HEK293 (cell line): ENCODE measurements at regions not wholly inside any gene's neighbourhood (a gene's known extent, or its start where the extent isn't known, plus 50 kb on each side); places are given as distances from the start of the nearest gene placed in this dataset.

ENCODE experiments used
- CTCF ChIA-PET: fragments of 350-600 bp; formaldehyde crosslinking; extraction: SDS; loops from one replicate; lab custom pipeline; 2021; ENCODE audit warnings: antibody characterized with exemption; lab: Yijun Ruan, JAX
- POLR2A ChIA-PET: fragments of 300-600 bp; formaldehyde crosslinking; extraction: SDS; loops from one replicate; lab custom pipeline; 2020; ENCODE audit warnings: antibody characterized with exemption, inconsistent platforms; lab: Yijun Ruan, JAX
- H3K27ac ChIP-seq: fragments of 200-500 bp; sonication (Bioruptor generic); 2 replicates; pipeline ENCODE4 v1.5.1; 2014; ENCODE audit warnings: low read depth, low read length, control low read depth, inconsistent platforms; ENCODE audit errors: extremely low read depth
- H3K36me3 ChIP-seq, 2 experiments: fragments of 200-500 bp in 1 of 2; sonication (Bioruptor generic) in 1 of 2; 1 replicate in 1 of 2; 2 replicates in 1 of 2; pipeline ENCODE4 v1.5.1; 2014 to 2017; ENCODE audit warnings: inconsistent platforms in 2 of 2, low read length in 2 of 2; ENCODE audit not compliant: control insufficient read depth in 2 of 2, insufficient read depth in 1 of 2
- H3K4me1 ChIP-seq: fragments of 200-500 bp; sonication (Bioruptor generic); 2 replicates; pipeline ENCODE4 v1.5.1; 2014; ENCODE audit warnings: mild to moderate bottlenecking, low read length, inconsistent platforms; ENCODE audit not compliant: control insufficient read depth, insufficient read depth
- H3K4me3 ChIP-seq: 2 replicates; pipeline ENCODE4 v1.5.1; 2011; ENCODE audit warnings: low read depth, mild to moderate bottlenecking, control low read depth, low read length, moderate library complexity
- H3K9me3 ChIP-seq: fragments of 200-500 bp; sonication (Bioruptor generic); 2 replicates; pipeline ENCODE4 v1.5.1; 2014; ENCODE audit warnings: low read depth, low read length, inconsistent platforms; ENCODE audit not compliant: control insufficient read depth, insufficient read depth
- OVOL3 ChIP-seq: fragments of 450-650 bp; formaldehyde crosslinking; IDR thresholded peaks from 2 replicates; pipeline ENCODE4 v1.5.1; 2016; ENCODE audit warnings: missing biosample characterization, missing genetic modification characterization
- TCF7L2 ChIP-seq: IDR thresholded peaks from 2 replicates; pipeline ENCODE4 v1.6.1; 2011; ENCODE audit warnings: low read depth, mild to moderate bottlenecking, inconsistent platforms, low read length, moderate library complexity, borderline replicate concordance
- ZBTB17 ChIP-seq: fragments of 450-650 bp; formaldehyde crosslinking; IDR thresholded peaks from 2 replicates; pipeline ENCODE4 v1.5.1; 2016; ENCODE audit warnings: missing biosample characterization, missing genetic modification characterization
- ZBTB7A ChIP-seq: fragments of 450-650 bp; formaldehyde crosslinking; IDR thresholded peaks from 2 replicates; pipeline ENCODE4 v1.5.1; 2016; ENCODE audit warnings: low read depth, missing biosample characterization, missing genetic modification characterization
- ZEB2 ChIP-seq: fragments of 450-650 bp; formaldehyde crosslinking; IDR thresholded peaks from 2 replicates; pipeline ENCODE4 v1.5.1; 2016; ENCODE audit warnings: missing biosample characterization, missing genetic modification characterization
- ZFP3 ChIP-seq: fragments of 450-650 bp; formaldehyde crosslinking; IDR thresholded peaks from 2 replicates; pipeline ENCODE4 v1.5.1; 2016; ENCODE audit warnings: low read depth, missing biosample characterization, missing genetic modification characterization
- ZIC2 ChIP-seq: fragments of 450-650 bp; formaldehyde crosslinking; IDR thresholded peaks from 2 replicates; pipeline ENCODE4 v1.5.1; 2016; ENCODE audit warnings: missing biosample characterization, missing genetic modification characterization
- ZNF132 ChIP-seq: fragments of 450-650 bp; formaldehyde crosslinking; IDR thresholded peaks from 2 replicates; pipeline ENCODE4 v1.5.1; 2017; ENCODE audit warnings: missing biosample characterization, missing genetic modification characterization, borderline replicate concordance
- ZNF404 ChIP-seq: fragments of 450-650 bp; formaldehyde crosslinking; IDR thresholded peaks from 2 replicates; pipeline ENCODE4 v1.5.1; 2017; ENCODE audit warnings: missing biosample characterization, missing genetic modification characterization
- ZNF501 ChIP-seq: fragments of 450-650 bp; formaldehyde crosslinking; IDR thresholded peaks from 2 replicates; pipeline ENCODE4 v1.5.1; 2016; ENCODE audit warnings: missing biosample characterization, missing genetic modification characterization
- ZNF621 ChIP-seq: fragments of 450-650 bp; formaldehyde crosslinking; IDR thresholded peaks from 2 replicates; pipeline ENCODE4 v1.5.1; 2017; ENCODE audit warnings: missing biosample characterization, missing genetic modification characterization
- ZNF677 ChIP-seq: fragments of 450-650 bp; IDR thresholded peaks from 2 replicates; pipeline ENCODE4 v1.5.0; 2018; ENCODE audit warnings: missing biosample characterization, mild to moderate bottlenecking, missing genetic modification characterization, moderate library complexity
- TF ChIP-seq, protein P1 (sequence below): fragments of 450-650 bp; formaldehyde crosslinking; IDR thresholded peaks from 2 replicates; pipeline ENCODE4 v1.5.1; 2016; ENCODE audit warnings: missing biosample characterization, missing genetic modification characterization, borderline replicate concordance
- TF ChIP-seq, protein P2 (sequence below): fragments of 450-650 bp; formaldehyde crosslinking; IDR thresholded peaks from 2 replicates; pipeline ENCODE4 v1.5.1; 2016; ENCODE audit warnings: missing biosample characterization, missing genetic modification characterization
- TF ChIP-seq, protein P3 (sequence below): fragments of 450-650 bp; formaldehyde crosslinking; IDR thresholded peaks from 2 replicates; pipeline ENCODE4 v1.5.1; 2017; ENCODE audit warnings: missing biosample characterization, missing genetic modification characterization
- TF ChIP-seq, protein P4 (sequence below): fragments of 450-650 bp; formaldehyde crosslinking; IDR thresholded peaks from 2 replicates; pipeline ENCODE4 v1.5.1; 2016; ENCODE audit warnings: missing biosample characterization, missing genetic modification characterization
- TF ChIP-seq, protein P5 (sequence below): fragments of 450-650 bp; formaldehyde crosslinking; IDR thresholded peaks from 2 replicates; pipeline ENCODE4 v1.5.1; 2016; ENCODE audit warnings: missing biosample characterization, missing genetic modification characterization, low read depth

DNA sequence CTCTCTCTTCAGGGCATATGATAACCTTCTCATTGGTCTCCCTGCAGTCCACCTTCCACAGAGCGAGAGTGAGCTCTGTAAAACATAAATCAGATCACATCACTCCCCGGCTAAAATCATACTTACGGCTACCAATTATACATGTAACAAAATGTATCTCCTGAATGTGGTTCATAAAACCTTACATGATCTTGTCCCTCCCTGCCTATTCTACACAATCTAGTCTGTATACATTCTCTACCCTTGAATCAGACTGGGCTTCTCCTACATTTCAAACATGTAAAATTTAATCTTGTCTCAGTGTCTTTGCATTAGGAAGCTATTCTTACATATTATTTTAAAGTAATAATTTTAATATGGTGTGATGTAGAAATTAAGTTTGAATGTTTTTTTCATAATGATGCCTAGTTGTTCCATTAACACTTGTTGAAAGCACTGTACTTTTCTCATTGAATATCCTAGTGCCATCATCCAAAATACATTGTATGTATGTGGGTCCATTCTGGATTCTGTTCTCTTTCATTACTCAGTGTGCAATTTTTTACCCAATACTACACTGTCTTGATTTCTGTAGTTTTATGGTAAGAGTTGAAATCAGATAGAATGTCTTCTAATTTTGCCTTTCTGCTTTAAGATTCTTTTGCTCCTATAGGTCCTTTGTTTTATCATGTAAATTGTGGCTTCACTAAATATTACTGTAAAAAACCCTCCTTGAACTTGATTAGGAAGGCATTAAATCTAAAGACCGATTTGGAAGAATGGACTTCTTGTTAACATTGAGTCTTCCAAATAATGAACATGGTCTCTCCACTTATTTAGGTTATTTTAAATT, 403.3 kb upstream of the EPHA7 start:
- no peak overlapping the region for H3K4me3 ChIP-seq
- POLR2A ChIA-PET, result no interaction called here
- no peaks in the 10 kb centered on the region for H3K9me3 ChIP-seq
- no peaks in the 10 kb centered on the region for H3K36me3 ChIP-seq
- no peak overlapping the region for H3K27ac ChIP-seq
- no peaks in the 10 kb centered on the region for H3K4me1 ChIP-seq
- CTCF ChIA-PET, result no interaction called here
- TF ChIP-seq, protein P1, sequence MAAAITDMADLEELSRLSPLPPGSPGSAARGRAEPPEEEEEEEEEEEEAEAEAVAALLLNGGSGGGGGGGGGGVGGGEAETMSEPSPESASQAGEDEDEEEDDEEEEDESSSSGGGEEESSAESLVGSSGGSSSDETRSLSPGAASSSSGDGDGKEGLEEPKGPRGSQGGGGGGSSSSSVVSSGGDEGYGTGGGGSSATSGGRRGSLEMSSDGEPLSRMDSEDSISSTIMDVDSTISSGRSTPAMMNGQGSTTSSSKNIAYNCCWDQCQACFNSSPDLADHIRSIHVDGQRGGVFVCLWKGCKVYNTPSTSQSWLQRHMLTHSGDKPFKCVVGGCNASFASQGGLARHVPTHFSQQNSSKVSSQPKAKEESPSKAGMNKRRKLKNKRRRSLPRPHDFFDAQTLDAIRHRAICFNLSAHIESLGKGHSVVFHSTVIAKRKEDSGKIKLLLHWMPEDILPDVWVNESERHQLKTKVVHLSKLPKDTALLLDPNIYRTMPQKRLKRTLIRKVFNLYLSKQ (tag by site-specific recombination), result no peak
- TF ChIP-seq, protein P2, sequence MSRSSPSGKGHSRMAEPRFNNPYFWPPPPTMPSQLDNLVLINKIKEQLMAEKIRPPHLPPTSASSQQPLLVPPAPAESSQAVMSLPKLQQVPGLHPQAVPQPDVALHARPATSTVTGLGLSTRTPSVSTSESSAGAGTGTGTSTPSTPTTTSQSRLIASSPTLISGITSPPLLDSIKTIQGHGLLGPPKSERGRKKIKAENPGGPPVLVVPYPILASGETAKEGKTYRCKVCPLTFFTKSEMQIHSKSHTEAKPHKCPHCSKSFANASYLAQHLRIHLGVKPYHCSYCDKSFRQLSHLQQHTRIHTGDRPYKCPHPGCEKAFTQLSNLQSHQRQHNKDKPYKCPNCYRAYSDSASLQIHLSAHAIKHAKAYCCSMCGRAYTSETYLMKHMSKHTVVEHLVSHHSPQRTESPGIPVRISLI (tag by site-specific recombination), result no peak
- TF ChIP-seq ZNF621 (tag by site-specific recombination) (no peak), ZBTB7A (no peak), ZIC2 (tag by site-specific recombination) (no peak), TCF7L2 (no peak), ZFP3 (tag by site-specific recombination) (no peak), ZNF404 (tag by site-specific recombination) (no peak), ZEB2 (tag by site-specific recombination) (no peak)
- TF ChIP-seq, protein P3, sequence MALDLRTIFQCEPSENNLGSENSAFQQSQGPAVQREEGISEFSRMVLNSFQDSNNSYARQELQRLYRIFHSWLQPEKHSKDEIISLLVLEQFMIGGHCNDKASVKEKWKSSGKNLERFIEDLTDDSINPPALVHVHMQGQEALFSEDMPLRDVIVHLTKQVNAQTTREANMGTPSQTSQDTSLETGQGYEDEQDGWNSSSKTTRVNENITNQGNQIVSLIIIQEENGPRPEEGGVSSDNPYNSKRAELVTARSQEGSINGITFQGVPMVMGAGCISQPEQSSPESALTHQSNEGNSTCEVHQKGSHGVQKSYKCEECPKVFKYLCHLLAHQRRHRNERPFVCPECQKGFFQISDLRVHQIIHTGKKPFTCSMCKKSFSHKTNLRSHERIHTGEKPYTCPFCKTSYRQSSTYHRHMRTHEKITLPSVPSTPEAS, result no peak

DNA sequence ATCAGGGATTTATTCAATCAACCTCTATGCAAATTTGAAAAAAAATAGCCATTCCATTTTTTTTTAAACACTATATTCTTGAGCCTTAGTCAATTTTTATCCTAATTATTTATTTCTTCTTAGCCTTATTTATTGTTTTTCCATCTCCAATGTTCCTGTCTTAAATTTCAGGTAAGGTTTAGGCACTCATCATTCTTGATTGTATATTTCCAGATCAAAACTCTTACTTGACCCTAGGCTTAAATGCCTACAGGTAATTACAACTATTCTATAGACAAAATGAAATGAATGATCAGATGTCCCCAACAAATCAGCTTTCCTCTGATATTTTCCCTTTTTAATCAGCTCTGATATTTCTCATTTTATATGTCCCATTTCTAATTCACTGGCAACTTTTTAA, 402.6 kb upstream of the EPHA7 start:
- Histone ChIP-seq H3K4me1 (no peaks in the 10 kb centered on the region), H3K27ac (no peak overlapping the region), H3K9me3 (no peaks in the 10 kb centered on the region), H3K4me3 (no peak overlapping the region), H3K36me3 (no peaks in the 10 kb centered on the region)
- TF ChIP-seq, protein P4, sequence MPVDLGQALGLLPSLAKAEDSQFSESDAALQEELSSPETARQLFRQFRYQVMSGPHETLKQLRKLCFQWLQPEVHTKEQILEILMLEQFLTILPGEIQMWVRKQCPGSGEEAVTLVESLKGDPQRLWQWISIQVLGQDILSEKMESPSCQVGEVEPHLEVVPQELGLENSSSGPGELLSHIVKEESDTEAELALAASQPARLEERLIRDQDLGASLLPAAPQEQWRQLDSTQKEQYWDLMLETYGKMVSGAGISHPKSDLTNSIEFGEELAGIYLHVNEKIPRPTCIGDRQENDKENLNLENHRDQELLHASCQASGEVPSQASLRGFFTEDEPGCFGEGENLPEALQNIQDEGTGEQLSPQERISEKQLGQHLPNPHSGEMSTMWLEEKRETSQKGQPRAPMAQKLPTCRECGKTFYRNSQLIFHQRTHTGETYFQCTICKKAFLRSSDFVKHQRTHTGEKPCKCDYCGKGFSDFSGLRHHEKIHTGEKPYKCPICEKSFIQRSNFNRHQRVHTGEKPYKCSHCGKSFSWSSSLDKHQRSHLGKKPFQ (tag by site-specific recombination), result no peak
- TF ChIP-seq ZBTB17 (no peak), ZNF501 (tag by site-specific recombination) (no peak), ZNF677 (no peak), OVOL3 (tag by site-specific recombination) (no peak), ZNF132 (no peak)
- TF ChIP-seq, protein P5, sequence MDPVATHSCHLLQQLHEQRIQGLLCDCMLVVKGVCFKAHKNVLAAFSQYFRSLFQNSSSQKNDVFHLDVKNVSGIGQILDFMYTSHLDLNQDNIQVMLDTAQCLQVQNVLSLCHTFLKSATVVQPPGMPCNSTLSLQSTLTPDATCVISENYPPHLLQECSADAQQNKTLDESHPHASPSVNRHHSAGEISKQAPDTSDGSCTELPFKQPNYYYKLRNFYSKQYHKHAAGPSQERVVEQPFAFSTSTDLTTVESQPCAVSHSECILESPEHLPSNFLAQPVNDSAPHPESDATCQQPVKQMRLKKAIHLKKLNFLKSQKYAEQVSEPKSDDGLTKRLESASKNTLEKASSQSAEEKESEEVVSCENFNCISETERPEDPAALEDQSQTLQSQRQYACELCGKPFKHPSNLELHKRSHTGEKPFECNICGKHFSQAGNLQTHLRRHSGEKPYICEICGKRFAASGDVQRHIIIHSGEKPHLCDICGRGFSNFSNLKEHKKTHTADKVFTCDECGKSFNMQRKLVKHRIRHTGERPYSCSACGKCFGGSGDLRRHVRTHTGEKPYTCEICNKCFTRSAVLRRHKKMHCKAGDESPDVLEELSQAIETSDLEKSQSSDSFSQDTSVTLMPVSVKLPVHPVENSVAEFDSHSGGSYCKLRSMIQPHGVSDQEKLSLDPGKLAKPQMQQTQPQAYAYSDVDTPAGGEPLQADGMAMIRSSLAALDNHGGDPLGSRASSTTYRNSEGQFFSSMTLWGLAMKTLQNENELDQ (tag by site-specific recombination), result no peak
- CTCF ChIA-PET, result no interaction called here
- POLR2A ChIA-PET, result no interaction called here
